ENCODE measurements at regions not wholly inside any gene's neighbourhood (a gene's known extent, or its start where the extent isn't known, plus 50 kb on each side); places are given as distances from the start of the nearest gene placed in this dataset.
A peak's percentile ranks its signal among the peaks of the same experiment; 100 is the strongest.
"Not testable (repeated sequence)": the region's sequence is repeated elsewhere in the genome, so short reads cannot be mapped to it uniquely, and the experiment has no call there.

DNA sequence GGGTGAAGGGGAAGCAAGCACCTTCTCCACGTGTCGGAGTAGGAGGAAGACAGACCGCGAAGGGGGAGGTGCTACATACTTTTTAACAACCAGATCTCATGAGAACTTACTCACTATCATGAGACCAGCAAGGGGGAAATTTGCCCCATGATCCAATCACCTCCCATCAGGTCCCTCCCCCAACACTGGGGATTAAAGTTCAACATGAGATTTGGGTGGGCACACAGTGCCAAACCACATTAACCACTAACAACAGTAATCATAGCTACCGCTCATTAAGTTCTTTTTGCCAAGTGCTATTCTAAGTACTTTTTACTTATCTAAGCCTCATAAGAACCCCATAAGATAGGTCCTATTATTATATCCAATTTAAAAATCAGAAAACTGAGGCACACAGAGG, 450.5 kb upstream of the DDI1 start:
- no peak for DNase-seq

DNA sequence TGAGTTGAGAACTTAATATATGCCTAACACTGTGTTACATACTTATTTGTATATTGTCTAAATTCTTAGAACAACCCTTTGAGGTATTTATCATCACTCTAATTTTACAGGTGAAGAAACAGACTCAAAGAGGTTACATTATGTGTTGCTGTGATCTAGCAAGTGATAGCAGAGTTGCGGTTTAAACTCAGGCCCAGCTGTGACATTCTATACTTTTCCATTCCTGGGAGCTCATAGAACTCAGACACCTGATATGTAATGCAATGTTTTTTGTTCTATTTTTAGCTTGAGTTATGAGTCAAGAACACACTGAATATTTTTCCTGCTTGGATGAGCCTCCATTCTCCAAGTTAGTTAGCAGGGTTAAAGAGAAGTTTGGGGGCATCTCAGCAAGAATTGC, 449.7 kb upstream of the DDI1 start:
- no peak for DNase-seq

DNA sequence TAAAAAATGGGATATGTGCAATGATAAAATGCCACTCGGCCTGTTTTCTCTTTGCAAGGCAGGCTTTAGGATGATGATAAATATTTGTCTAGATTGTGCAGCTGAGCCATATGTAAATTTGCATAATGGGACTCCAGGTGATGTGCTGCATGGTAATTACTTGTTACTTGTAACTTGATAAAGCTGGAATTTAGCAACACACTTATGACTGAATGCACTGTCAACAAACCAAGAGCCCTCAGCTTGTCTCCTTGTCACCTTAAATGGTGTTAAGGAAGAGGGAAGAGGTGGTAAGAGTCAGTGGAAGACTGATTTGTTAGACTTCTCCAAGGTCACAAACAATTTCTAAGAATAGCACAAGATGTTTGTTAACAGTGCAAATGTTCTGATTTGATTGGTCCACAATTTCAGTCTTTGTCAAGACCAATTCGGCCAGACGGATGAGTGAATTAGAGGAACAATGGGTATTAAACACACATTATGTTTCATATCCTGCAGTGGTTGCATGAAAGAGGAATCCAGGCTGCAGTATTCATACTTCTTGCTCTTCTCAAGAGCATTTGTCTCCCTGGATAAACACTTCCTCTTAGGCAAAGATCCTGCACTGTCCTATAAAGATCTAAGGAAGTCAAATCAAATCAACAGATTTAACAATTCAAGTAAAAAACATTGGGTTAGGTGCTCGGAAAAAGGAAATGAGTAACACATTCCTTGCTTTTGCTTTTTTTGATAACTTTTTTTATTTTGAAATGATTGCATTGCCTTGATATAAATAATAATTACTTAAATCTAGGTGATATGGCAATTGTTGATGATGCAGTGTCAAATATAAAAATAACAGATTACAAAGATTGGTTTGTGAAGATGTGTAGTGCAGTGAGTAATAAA, 448.3 kb upstream of the DDI1 start:
- no peak for DNase-seq

DNA sequence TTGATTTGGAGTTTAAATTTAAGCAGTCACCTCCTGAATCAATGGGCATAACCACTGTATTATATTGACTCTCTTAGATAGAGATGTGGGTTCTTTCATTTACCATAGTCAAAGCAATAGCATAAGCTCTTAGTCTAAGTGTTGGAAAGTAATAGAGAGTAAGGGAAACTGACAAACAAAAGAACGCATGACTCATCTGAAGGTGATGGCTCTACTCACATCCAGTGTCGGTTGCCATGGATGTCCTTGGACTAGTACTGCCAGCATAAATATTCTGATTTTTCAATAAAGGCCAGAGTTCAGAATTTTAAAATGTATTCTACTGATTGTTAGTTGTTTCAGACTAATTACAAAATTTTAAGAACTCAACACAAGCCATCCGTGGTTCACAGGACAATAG, 444.9 kb upstream of the DDI1 start:
- DNase-seq: no peak

DNA sequence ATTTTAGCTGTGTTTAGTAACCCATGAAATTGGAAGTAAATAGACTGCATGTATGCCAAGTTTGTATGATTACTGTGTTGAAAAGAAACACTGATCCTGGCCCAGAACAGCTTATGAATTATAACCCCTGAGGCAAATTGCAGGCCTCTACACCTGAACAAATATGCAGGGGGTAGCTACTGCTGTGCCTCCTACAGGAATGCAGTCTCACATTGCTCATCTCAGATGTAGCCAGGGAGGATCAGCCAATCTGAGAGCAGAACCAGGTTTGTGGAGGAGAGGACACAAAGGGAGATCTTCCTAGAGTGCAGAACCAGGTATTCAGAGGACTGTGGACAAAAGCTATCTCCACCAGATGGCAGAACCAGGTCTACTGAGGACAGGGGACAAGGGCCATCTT, 442.2 kb upstream of the DDI1 start:
- no peak for DNase-seq

DNA sequence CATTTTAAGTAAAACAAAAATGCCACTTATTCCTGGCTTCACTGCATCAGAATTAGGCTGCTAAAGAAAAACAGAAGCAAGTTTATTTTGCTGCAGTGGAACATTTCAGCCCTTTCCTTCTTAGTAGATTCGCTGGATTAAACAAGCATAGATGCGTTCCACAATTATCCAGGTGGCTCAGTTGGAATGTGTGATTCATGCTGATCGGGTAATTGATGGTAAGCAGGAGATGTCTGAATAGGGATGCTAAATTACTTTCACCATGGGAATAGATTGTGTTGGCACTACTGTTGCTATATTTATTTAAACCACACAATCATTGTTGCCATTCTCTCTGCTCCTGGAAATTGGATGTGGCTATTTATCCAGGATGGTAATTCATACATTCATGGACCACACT, 440.1 kb upstream of the DDI1 start:
- no peak for DNase-seq

DNA sequence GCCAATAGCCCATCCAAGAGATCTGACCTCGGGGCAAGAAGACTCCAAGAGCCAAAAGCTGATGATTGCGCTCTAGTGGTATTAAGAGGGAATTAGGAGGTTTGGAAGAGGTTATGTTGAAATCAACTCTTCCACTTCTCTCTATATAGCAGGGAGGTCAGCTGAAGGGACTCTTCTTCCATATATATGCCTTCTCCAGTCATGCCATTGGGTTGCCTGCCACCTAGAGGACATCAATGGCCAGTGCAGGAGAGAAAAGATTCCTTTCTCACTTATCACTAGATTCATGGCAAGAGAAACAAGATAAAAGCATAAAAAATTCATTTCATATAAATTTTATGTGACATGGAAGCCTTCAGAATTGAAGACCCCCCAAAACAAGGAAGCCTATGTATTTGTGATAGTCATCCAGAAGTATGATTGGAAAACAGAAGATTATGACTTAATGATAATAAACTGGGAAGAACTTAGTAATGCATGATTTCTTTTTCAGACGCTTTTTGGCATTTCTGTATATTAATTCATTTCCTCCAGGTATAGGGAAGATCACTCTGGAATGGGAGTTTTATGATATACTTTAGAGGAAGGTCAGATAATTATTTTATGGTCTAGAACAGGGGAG, 435.1 kb upstream of the DDI1 start:
- DNase-seq: peak in 1 of 4 experiments; percentile 4

DNA sequence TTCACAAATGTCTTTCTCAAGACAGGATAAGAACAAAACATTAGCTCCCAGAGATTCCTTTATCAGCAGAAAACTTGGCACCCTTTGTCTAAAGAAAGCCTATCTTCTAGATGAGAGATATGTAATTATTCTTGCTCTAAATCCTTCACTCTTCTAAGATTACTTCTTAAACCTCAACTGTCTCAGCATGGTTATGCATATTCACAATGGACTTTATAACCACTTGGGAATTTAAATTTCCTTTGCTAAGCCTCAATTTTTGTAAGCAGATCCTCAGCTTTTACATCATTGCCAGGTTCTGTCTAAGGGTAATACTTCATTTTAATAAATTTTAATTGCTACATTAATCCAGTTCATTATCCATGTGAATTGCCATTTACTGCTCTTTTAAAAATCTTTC, 433.6 kb upstream of the DDI1 start:
- DNase-seq: no peak

DNA sequence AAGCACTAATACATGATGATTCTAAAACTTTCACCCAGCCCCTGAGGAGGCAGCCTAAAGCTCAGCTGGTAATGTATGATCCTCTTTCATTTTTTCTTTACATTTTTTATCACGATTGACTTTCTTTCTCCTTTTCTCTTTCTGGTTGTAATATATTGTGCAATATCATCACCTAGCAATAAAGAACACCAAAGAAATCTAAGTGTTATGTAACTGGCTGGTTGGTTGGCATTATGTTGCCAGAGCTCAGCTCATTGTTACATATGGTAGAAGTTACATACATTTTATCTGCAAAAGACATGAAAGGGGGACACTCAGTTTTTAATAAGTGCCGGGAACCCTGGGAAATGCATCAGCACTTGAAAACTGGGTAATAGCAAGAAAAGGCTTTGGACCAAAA, 432.1 kb upstream of the DDI1 start:
- no peak for DNase-seq

DNA sequence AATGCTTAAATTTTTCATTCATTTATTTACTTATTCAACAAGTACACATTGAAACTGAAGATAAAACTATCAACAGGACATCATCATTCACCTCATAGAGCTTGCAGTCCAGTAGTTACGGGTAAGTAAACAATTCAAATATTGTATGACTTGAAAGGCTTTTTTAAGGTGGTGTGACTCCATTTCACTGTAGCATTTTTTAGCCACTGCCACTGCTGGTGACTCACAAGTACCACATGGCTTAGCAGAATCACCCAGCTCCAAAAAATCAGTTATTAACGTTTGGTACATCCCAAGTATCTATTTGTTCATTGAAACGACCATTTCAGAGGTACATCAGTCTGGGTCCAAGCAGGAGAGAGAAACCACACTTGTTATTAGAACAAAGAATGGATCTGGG, 427.9 kb upstream of the DDI1 start:
- DNase-seq: no peak

DNA sequence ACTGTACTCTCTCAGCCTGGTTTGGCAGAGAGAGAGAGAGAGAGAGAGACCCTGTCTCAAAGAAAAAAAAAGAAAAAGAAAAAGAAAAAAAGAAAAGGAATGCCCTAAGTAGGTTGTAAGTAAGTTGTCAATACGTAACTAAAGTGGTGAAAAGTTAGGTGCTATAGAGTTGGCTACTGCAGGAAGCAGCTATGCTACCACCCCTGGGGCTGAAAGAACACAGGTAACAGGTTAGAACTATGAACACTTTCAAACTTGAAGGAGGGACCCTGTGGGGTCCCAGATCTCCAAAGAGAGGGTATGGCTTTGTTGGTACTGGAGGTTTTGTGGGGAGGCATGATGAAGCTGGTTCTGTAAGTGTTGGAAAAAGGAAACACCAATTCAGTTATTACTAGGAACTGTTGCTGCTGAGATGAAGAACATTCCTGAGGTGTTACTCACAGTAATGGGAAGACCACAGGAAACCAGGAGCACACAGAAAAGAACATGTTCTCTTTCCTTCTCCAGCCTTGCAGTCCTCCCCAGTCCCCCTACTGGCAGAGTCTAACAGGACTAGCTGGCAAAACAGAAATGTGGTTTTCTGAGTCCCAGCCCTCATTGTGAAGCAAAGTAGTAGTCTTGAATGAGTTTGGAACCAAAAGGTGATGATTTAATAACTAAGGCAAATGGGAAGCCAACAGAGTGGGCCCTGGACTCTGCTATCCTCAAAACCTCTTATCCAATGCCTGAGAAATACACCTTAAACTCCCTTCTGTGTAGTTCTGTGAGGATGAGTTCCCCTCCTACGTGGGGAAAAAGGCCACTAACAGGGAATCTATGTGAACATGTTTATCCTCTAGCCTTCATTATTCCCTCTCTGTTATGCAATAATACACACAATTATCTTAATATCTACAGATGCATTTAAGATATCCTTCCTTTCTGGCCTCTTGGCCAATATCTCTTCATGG, 427.0 kb upstream of the DDI1 start:
- DNase-seq: no peak

DNA sequence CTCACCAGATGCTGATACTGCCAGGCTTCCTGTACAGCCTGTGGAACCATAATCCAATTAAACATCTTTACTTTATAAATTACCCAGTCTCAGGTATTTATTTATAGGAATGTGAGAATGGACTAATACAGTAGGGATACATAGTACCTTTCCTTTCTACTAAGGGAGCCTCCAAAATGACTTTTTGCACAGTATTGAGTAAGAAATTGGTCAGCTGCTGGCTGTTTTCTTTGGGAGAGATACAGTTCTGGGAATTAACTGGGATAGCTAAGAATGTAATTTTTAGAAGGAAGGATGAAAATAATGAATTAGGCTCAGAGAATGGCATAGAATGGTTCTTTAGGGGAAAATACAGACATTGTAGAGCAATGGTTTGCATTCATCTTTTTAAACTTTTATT, 426.0 kb upstream of the DDI1 start:
- no peak for DNase-seq

DNA sequence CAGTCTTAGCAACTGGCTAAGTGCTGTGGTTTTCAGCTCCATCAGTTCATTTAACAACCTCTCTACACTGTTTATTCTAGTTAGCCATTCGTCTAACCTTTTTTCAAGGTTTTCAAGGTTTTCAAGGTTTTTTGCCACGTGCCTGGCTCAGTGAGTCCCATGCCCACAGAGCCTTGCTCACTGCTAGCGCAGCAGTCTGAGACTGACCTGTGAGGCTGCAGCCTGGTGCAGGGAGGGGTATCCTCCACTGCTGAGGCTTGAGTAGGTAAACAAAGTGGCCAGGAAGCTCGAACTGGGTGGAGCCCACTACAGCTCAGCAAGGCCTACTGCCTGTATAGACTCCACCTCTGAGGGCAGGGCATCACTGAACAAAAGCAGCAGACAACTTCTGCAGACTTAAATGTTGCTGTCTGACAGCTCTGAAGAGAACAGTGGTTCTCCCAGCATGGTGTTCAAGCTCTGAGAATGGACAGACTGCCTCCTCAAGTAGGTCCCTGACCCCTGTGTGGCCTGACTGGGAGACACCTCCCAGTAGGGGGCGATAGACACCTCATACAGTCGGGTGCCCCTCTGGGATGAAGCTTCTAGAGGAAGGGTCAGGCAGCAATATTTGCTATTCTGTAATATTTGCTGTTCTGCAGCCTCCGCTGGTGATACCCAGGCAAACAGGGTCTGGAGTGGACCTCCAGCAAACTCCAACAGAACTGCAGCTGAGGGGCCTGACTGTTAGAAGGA, 424.7 kb upstream of the DDI1 start:
- DNase-seq: not testable (repeated sequence)

DNA sequence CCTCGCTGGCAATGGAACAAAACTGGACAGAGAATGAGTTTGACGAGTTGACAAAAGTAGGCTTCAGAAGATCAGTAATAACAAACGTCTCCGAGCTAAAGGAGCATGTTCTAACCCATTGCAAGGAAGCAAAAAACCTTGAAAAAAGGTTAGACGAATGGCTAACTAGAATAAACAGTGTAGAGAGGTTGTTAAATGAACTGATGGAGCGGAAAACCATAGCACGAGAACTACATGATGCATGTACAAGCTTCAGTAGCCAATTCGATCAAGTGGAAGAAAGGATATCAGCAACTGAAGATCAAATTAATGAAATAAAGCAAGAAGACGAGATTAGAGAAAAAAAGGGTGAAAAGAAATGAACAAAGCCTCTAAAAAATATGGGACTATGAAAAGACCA, 424.0 kb upstream of the DDI1 start:
- DNase-seq: not testable (repeated sequence)

DNA sequence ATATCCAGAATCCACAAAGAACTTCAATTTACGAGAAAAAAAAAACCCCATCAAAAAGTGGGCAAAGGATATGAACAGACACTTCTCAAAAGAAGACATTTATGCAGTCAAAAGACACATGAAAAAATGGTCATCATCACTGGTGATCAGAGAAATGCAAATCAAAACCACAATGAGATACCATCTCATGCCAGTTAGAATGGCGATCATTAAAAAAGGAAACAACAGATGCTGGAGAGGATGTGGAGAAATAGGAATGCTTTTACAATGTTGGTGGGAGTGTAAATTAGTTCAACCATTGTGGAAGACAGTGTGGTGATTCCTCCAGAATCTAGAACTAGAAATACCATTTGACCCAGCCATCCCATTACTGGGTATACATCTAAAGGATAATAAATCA, 419.9 kb upstream of the DDI1 start:
- DNase-seq: not testable (repeated sequence)

DNA sequence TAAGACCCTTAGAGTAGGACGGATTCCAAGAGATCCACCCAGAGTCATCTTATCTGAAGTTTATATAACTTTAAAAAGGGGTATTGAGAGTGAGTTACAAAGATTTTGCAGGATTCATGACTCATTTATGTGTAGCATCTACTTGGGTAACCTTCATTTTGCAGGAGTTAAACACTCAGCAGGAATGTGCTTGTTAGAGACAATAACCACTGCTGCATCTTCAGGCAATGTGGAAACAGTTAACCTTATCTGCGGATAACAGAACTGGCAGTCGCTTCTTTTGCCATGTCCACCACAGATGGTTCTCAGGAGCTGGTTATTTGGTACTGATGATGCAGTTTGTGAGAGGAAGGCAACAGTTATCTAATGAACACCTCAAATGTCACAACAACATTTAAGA, 417.9 kb upstream of the DDI1 start:
- no peak for DNase-seq

DNA sequence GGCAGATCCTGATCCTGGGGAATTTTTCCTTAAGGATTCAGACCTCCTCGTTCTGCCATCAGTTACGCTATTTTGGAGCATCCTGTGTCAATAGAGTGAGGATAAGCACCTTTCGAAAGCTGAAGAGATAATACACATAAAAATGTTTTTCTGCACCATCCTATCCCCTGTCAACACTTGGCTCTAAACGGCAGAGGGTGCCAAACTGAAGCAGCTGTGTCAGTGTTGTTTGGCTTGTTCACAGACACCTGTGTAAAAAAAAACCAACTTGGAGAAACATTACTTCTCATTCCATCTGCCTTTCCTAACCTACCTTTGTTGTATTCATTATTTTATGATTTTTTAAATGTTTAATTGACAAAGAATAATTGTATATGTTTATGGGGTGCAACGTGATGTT, 417.0 kb upstream of the DDI1 start:
- DNase-seq: no peak

DNA sequence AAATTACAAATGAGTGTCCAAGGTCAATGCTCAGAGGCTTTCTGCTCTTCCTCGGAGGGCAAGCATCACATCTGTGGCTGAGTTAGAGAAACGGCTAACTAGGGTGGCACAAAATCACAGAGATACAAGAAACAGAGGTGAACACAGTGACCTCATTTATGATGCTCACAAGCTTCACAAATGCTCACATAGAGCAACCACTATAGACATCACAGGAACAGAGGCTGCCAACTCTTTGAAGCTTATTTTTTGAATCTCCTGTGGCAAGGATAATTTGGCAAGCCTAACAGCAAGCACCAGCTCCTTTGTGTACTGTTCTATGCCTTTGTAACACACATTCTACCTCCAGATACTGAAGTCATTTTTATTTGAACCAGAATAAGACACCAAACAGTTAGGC, 416.5 kb upstream of the DDI1 start:
- DNase-seq: no peak

DNA sequence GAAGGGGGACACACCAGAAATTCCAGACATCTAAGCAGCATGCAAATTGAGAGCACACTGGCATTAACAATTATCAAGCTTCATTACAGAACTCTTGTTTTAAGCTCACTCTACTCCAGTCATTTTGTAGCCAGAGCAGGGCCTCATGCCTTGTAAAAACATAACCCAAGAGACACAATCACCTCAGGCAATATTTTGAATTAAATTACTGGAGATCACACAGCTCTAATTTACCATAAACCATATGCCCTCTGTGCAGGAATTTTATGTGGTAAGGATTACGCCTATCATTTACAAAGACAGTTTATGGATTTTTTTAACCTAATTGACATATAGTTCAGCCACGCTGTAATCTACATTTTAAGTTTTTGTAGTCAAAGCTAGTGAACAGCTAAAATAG, 414.1 kb upstream of the DDI1 start:
- DNase-seq: no peak

DNA sequence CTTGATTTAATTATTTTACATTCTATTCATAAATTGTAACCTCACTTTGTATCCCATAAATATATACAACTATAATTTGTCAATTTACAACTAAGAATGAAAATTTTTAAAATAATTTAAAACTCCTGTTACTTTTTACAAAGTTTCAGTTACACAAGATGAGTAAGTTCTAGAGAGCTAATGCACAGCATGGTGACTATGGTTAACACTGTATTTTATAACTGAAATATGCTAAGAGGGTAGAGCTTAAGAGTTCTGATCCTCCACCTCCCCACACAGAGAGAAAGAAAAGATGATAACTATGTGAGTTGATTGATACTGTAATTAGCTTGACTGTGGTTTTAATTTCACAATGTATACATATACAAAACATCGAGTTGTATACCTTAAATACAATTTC, 412.5 kb upstream of the DDI1 start:
- DNase-seq: no peak

DNA sequence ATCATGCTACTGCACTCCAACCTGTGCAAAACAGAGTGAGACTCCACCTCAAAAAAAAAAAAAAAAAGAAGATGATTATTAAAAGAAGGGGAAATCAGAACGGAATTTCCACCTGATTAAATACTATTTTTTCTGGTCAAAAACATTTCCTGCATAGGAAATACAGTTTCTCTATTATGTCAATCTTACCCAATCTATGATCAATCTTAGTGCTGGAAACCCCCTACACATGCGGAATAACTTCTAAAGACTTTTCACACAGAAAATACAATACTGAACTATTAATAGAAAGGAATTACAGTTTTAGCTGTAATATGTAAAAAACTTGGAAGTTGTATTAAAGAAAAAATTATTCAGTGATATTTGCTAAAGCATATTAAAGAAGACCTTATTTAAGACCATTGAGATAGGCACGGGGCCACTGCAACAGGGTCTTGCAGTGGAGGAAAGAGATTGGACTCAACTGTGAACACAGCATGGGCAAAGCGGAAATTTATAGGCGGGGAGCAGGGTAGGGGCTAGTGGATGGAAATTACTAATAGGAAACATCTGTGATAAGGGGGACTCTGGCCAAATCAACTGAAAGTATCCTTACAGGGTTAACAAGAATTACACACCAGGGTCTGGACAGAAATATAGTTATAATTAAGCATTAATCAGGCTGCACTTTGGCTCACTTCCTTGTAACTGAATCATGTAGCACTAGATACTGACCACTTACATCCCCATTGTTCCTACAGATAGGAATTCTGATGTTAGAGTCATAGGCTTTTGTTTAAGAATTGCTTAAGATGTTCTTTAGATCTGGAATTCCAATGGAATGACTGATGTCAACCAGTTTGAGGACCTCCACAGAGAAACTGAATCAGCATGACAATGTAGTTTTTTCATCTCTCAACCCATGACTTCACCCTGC, 411.5 kb upstream of the DDI1 start:
- no peak for DNase-seq

DNA sequence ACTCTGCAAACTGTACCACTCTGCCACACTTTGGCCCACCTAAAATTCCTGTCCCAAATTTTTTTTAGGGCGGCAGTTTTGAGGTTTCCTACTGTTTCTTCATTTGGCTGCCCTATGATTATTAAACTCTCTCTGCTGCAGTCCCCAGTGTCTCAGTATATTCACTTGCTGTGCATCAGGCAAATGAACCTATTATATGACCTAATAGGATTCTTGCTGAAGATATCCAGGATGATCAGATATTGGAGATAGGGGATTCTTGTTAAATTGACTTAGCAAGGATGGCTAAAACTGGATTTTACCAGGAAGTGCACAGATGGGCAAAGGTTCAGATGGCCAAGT, 410.8 kb upstream of the DDI1 start:
- DNase-seq: no peak
